HG03354 (cell line): ENCODE measurements at regions not wholly inside any gene's neighbourhood (a gene's known extent, or its start where the extent isn't known, plus 50 kb on each side); places are given as distances from the start of the nearest gene placed in this dataset.
"Not testable (repeated sequence)": the region's sequence is repeated elsewhere in the genome, so short reads cannot be mapped to it uniquely, and the experiment has no call there.

ENCODE experiments used
- ATAC-seq: cut with Tn5 transposase; IDR thresholded peaks from one replicate; pipeline ENCODE4 v1.9.1; 2021; ENCODE audit warnings: mild to moderate bottlenecking; ENCODE audit not compliant: unreplicated experiment, poor library complexity, severe bottlenecking

GRCh38 chr3:31092748-31093589 lies 198.5 kb upstream of the GADL1 start:
- peak; percentile 59 for ATAC-seq

- ATAC-seq: no peak
Measured at GRCh38 chr3:31093606-31094005, 199.1 kb upstream of the GADL1 start.

GRCh38 chr3:31094048-31094447 lies 199.6 kb upstream of the GADL1 start:
- no peak for ATAC-seq

GRCh38 chr3:31095255-31095654 lies 200.8 kb upstream of the GADL1 start:
- ATAC-seq: no peak

GRCh38 chr3:31096661-31097395 lies 202.4 kb upstream of the GADL1 start:
- ATAC-seq: no peak

- no peak for ATAC-seq
Measured at GRCh38 chr3:31100519-31100918, 206.1 kb upstream of the GADL1 start.

GRCh38 chr3:31101285-31101684 lies 206.8 kb upstream of the GADL1 start:
- not testable (repeated sequence) for ATAC-seq

GRCh38 chr3:31102196-31102879 lies 207.9 kb upstream of the GADL1 start:
- ATAC-seq: no peak

- ATAC-seq: no peak
Measured at GRCh38 chr3:31103181-31103580, 208.7 kb upstream of the GADL1 start.

- no peak for ATAC-seq
Measured at GRCh38 chr3:31103623-31104180, 209.2 kb upstream of the GADL1 start.

GRCh38 chr3:31105011-31105410 lies 210.6 kb upstream of the GADL1 start:
- no peak for ATAC-seq

- no peak for ATAC-seq
Measured at GRCh38 chr3:31105438-31106077, 211.1 kb upstream of the GADL1 start.

- no peak for ATAC-seq
Measured at GRCh38 chr3:31106204-31106603, 211.7 kb upstream of the GADL1 start.

- ATAC-seq: peak; percentile 87
Measured at GRCh38 chr3:31106912-31107311, 212.5 kb upstream of the GADL1 start.

- ATAC-seq: no peak
Measured at GRCh38 chr3:31114929-31115283, 220.4 kb upstream of the GADL1 start.

- ATAC-seq: not testable (repeated sequence)
Measured at GRCh38 chr3:31115531-31115930, 221.1 kb upstream of the GADL1 start.

GRCh38 chr3:31116651-31117050 lies 222.2 kb upstream of the GADL1 start:
- no peak for ATAC-seq

GRCh38 chr3:31117854-31118253 lies 223.4 kb upstream of the GADL1 start:
- no peak for ATAC-seq

GRCh38 chr3:31124373-31124772 lies 229.9 kb upstream of the GADL1 start:
- ATAC-seq: no peak
